ENCODE measurements at regions not wholly inside any gene's neighbourhood (a gene's known extent, or its start where the extent isn't known, plus 50 kb on each side); places are given as distances from the start of the nearest gene placed in this dataset.
"Not testable (repeated sequence)": the region's sequence is repeated elsewhere in the genome, so short reads cannot be mapped to it uniquely, and the experiment has no call there.

DNA sequence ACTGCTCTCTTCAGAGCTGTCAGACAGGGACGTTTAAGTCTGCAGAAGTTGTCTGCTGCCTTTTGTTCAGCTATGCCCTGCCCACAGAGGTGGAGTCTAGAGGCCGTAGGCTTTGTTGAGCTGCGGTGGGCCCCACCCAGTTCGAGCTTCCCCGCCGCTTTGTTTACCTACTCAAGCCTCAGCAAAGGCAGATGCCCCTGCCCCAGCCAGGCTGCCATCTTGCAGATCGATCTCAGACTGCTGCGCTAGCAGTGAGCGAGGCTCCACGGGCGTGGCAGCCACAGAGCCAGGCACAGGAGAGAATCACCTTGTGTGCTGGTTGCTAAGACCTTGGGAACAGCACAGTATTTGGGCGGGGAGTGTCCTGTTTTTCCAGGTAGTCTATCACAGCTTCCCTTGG, 120.8 kb upstream of the SOX2 start:
- H3K9me3 Mint-ChIP-seq: peaks cover 27 to 49% (median 35%) of the 10 kb centered on the region in 5 donors
- POLR2A ChIA-PET; H3K27ac ChIP-seq (ENCODE audit: low read depth, low read length); H3K4me3 Mint-ChIP-seq; H3K27me3 ChIP-seq (ENCODE audit: insufficient read depth, low read length, poor library complexity, severe bottlenecking); H3K4me1 ChIP-seq (ENCODE audit: insufficient read depth, low read length); H3K4me3 ChIP-seq (ENCODE audit: low read length); H3K4me1 Mint-ChIP-seq; DNase-seq; H3K9me3 ChIP-seq (ENCODE audit: low read length); H3K36me3 Mint-ChIP-seq; H3K27ac Mint-ChIP-seq; H3K36me3 ChIP-seq (ENCODE audit: insufficient read depth, low read length); CTCF ChIA-PET; H3K27me3 Mint-ChIP-seq: not testable (repeated sequence)

DNA sequence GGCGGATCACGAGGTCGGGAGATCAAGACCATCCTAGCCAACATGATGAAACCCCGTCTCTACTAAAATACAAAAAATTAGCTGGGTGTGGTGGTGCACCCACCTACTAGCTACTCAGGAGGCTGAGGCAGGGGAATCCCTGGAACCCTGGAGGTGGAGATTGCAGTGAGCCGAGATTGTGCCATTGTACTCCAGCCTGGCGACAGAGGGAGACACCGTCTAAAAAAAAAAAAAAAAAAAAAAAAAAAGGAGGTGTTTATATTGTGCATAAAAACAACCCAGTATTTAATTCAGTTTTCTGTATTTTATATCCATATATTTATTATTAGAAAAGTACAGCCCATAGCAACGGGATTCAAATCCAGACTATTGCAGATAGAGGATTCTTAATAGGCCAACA, 129.1 kb upstream of the SOX2 start:
- DNase-seq: no peak
- no peak overlapping the region for H3K4me3 ChIP-seq (ENCODE audit: low read length)
- H3K4me1 ChIP-seq (ENCODE audit: insufficient read depth, low read length): no peaks in the 10 kb centered on the region
- CTCF ChIA-PET: no interaction called here
- no peak overlapping the region for H3K27ac ChIP-seq (ENCODE audit: low read depth, low read length)
- Mint-ChIP-seq H3K27me3 (no peaks in the 10 kb centered on the region), H3K4me1 (no peaks in the 10 kb centered on the region), H3K27ac (no peak overlapping the region), H3K36me3 (no peaks in the 10 kb centered on the region), H3K4me3 (no peak overlapping the region), H3K9me3 (peaks cover 6 to 15% (median 12%) of the 10 kb centered on the region in 5 donors)
- no peaks in the 10 kb centered on the region for H3K27me3 ChIP-seq (ENCODE audit: insufficient read depth, low read length, poor library complexity, severe bottlenecking)
- H3K36me3 ChIP-seq (ENCODE audit: insufficient read depth, low read length): no peaks in the 10 kb centered on the region
- no peaks in the 10 kb centered on the region for H3K9me3 ChIP-seq (ENCODE audit: low read length)
- POLR2A ChIA-PET: no interaction called here

DNA sequence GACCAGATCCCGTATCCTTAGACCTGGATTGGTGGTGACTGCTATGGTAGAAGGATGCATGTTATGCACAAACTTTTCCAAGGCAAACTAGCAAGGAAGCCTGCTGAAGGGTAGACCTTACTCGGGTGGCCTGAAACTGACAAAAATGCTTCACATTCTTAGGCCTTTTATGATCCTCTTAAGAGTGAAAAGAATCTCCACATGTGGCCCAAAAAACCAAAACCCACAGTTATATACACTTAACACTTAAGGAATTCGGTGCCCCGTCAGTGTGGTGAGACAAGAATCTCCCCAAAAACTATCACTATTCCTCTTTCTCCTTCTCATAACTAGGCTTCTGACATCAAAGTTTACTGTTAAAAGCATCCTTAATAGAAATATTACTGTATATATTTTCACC, 130.1 kb upstream of the SOX2 start:
- ChIA-PET POLR2A (no interaction called here), CTCF (no interaction called here)
- Histone ChIP-seq H3K4me1 (ENCODE audit: insufficient read depth, low read length) (no peaks in the 10 kb centered on the region), H3K27ac (ENCODE audit: low read depth, low read length) (no peak overlapping the region), H3K9me3 (ENCODE audit: low read length) (no peaks in the 10 kb centered on the region), H3K36me3 (ENCODE audit: insufficient read depth, low read length) (no peaks in the 10 kb centered on the region), H3K27me3 (ENCODE audit: insufficient read depth, low read length, poor library complexity, severe bottlenecking) (no peaks in the 10 kb centered on the region), H3K4me3 (ENCODE audit: low read length) (no peak overlapping the region)
- no peak for DNase-seq
- H3K4me3 Mint-ChIP-seq: no peak overlapping the region
- no peaks in the 10 kb centered on the region for H3K4me1 Mint-ChIP-seq
- peaks cover 4 to 14% (median 8%) of the 10 kb centered on the region in 5 donors for H3K9me3 Mint-ChIP-seq
- H3K27ac Mint-ChIP-seq: no peak overlapping the region
- H3K27me3 Mint-ChIP-seq: no peaks in the 10 kb centered on the region
- no peaks in the 10 kb centered on the region for H3K36me3 Mint-ChIP-seq

DNA sequence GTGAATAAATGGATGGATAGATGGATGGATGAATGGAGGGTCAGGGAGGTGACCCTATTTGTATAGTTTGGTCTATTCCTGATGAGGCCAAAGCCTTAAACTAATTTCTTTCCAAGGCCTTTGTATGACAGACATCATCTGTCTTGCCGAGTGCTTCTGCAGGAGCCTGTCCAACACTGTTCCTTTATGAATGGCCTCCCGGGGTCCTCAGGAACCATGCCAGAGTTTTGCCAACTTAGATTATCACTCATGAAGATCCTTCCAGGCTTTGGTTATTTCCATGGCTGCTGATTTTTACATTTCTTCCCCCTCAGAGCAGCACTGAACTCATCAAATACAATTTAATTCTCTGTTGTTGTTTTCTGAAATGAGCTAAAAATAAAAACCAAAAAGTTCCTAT, 133.0 kb upstream of the SOX2 start:
- Histone ChIP-seq H3K27me3 (ENCODE audit: insufficient read depth, low read length, poor library complexity, severe bottlenecking) (no peaks in the 10 kb centered on the region), H3K36me3 (ENCODE audit: insufficient read depth, low read length) (no peaks in the 10 kb centered on the region), H3K4me1 (ENCODE audit: insufficient read depth, low read length) (no peaks in the 10 kb centered on the region), H3K9me3 (ENCODE audit: low read length) (no peaks in the 10 kb centered on the region), H3K27ac (ENCODE audit: low read depth, low read length) (no peak overlapping the region), H3K4me3 (ENCODE audit: low read length) (no peak overlapping the region)
- Mint-ChIP-seq H3K9me3 (peaks cover 4 to 18% (median 10%) of the 10 kb centered on the region in 5 donors), H3K4me1 (no peaks in the 10 kb centered on the region), H3K27ac (no peak overlapping the region), H3K4me3 (no peak overlapping the region), H3K27me3 (no peaks in the 10 kb centered on the region), H3K36me3 (no peaks in the 10 kb centered on the region)
- DNase-seq: no peak
- ChIA-PET CTCF (no interaction called here), POLR2A (no interaction called here)

DNA sequence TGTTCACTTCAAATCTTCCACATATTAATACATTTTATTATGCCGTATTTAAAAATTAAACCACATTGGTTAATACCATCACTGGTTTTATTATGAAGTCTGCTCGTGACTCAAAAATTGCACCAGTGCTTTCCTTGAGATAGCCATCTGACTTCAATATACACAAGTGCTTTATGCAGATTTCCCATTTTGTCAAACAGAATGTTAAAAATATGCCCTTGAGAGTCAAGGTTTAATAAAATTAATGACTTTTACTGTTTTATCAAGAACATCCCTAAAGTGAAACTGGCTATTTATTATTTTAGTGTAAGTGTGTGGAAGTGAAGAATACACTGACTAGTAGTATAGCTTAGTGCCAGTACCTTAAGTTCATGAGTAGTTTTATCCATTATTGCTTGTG, 139.3 kb upstream of the SOX2 start:
- H3K36me3 ChIP-seq (ENCODE audit: insufficient read depth, low read length): no peaks in the 10 kb centered on the region
- H3K9me3 ChIP-seq (ENCODE audit: low read length): no peaks in the 10 kb centered on the region
- Mint-ChIP-seq H3K9me3 (peaks cover 2 to 11% (median 4%) of the 10 kb centered on the region in 5 donors), H3K4me1 (no peaks in the 10 kb centered on the region), H3K4me3 (no peak overlapping the region), H3K27me3 (no peaks in the 10 kb centered on the region), H3K36me3 (no peaks in the 10 kb centered on the region), H3K27ac (no peak overlapping the region)
- no peaks in the 10 kb centered on the region for H3K4me1 ChIP-seq (ENCODE audit: insufficient read depth, low read length)
- ChIA-PET CTCF (no interaction called here), POLR2A (no interaction called here)
- H3K4me3 ChIP-seq (ENCODE audit: low read length): no peak overlapping the region
- no peak overlapping the region for H3K27ac ChIP-seq (ENCODE audit: low read depth, low read length)
- no peak for DNase-seq
- no peaks in the 10 kb centered on the region for H3K27me3 ChIP-seq (ENCODE audit: insufficient read depth, low read length, poor library complexity, severe bottlenecking)

DNA sequence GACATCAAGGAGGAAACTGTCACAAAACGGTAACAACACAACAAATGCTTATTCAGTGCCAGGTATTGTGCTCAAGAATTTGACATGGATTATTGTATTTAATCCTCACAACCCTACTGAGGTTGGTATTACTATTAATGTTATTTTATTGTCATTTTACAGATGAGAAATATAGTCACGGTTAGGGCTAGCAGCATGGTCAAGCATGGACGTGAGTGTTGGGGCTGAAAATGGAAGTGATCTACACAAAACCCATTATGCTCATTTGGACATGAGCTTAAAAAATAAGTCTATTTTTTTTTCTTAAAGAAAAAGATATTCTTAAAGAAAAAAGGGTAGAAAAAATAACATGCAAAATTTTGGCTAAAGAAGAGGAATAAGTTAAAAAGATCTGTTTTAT, 141.3 kb upstream of the SOX2 start:
- no peaks in the 10 kb centered on the region for H3K27me3 ChIP-seq (ENCODE audit: insufficient read depth, low read length, poor library complexity, severe bottlenecking)
- DNase-seq: no peak
- H3K4me1 ChIP-seq (ENCODE audit: insufficient read depth, low read length): no peaks in the 10 kb centered on the region
- no peaks in the 10 kb centered on the region for H3K36me3 ChIP-seq (ENCODE audit: insufficient read depth, low read length)
- no peaks in the 10 kb centered on the region for H3K9me3 ChIP-seq (ENCODE audit: low read length)
- ChIA-PET POLR2A (no interaction called here), CTCF (no interaction called here)
- peaks cover 0 to 11% (median 6%) of the 10 kb centered on the region in 5 donors for H3K9me3 Mint-ChIP-seq
- H3K4me3 Mint-ChIP-seq: no peak overlapping the region
- H3K27ac ChIP-seq (ENCODE audit: low read depth, low read length): no peak overlapping the region
- H3K4me3 ChIP-seq (ENCODE audit: low read length): no peak overlapping the region
- H3K27me3 Mint-ChIP-seq: no peaks in the 10 kb centered on the region
- no peaks in the 10 kb centered on the region for H3K36me3 Mint-ChIP-seq
- no peak overlapping the region for H3K27ac Mint-ChIP-seq
- no peaks in the 10 kb centered on the region for H3K4me1 Mint-ChIP-seq

DNA sequence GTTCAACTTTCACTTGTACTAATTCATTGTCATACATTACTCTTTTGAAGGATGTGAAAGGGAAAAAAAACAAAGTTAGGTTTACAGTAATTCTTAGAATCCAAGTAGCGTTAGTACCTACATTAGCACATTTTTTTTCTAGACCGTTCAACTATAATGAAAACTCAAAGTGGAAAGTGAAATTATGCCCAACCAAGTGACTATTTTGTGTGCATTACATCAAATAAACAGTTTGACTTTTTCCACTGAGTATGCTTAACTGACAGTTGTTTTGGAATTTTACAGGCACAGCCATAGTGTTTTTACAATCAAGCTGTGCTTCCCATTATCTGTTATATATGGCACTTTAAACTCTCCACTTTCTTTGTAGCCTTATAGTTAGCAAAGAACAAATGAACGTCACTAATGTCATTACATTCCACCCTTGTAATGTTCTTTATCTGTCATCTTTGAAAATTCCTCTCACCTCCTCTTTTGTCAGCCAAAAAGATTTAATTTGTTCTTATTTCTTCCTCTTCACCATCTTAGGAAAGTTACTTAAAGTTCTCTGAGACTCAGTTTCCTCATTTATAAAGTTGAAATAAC, 142.3 kb upstream of the SOX2 start:
- no peaks in the 10 kb centered on the region for H3K4me1 ChIP-seq (ENCODE audit: insufficient read depth, low read length)
- DNase-seq: no peak
- H3K27ac ChIP-seq (ENCODE audit: low read depth, low read length): no peak overlapping the region
- no peaks in the 10 kb centered on the region for H3K36me3 ChIP-seq (ENCODE audit: insufficient read depth, low read length)
- H3K27me3 ChIP-seq (ENCODE audit: insufficient read depth, low read length, poor library complexity, severe bottlenecking): no peaks in the 10 kb centered on the region
- no peaks in the 10 kb centered on the region for H3K9me3 ChIP-seq (ENCODE audit: low read length)
- POLR2A ChIA-PET: no interaction called here
- CTCF ChIA-PET: no interaction called here
- Mint-ChIP-seq H3K9me3 (peaks cover 0 to 10% (median 6%) of the 10 kb centered on the region in 5 donors), H3K4me1 (no peaks in the 10 kb centered on the region), H3K27ac (no peak overlapping the region), H3K36me3 (no peaks in the 10 kb centered on the region), H3K27me3 (no peaks in the 10 kb centered on the region), H3K4me3 (no peak overlapping the region)
- H3K4me3 ChIP-seq (ENCODE audit: low read length): no peak overlapping the region

DNA sequence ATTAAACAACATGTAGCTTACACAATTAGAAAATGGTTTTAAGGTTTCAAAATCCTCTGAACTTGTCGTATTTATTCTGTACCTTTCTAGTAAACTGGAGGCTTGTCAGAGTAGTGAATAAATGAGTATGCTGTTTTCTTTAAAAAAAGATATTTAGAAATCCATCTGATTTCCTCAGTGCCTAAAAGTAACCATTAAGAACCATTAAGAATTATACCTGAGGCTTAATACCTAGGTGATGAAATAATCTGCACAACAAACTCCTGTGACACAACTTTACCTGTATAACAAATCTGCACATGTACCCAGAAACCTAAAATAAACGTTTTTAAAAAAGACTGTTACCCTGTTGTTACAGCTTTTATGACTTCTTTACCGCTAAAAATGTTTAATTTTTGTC, 143.0 kb upstream of the SOX2 start:
- no peaks in the 10 kb centered on the region for H3K36me3 ChIP-seq (ENCODE audit: insufficient read depth, low read length)
- H3K27me3 ChIP-seq (ENCODE audit: insufficient read depth, low read length, poor library complexity, severe bottlenecking): no peaks in the 10 kb centered on the region
- Mint-ChIP-seq H3K9me3 (peaks cover 0 to 10% (median 4%) of the 10 kb centered on the region in 5 donors), H3K36me3 (no peaks in the 10 kb centered on the region), H3K4me3 (no peak overlapping the region), H3K27me3 (no peaks in the 10 kb centered on the region), H3K27ac (no peak overlapping the region), H3K4me1 (no peaks in the 10 kb centered on the region)
- DNase-seq: no peak
- CTCF ChIA-PET: no interaction called here
- H3K4me3 ChIP-seq (ENCODE audit: low read length): no peak overlapping the region
- H3K4me1 ChIP-seq (ENCODE audit: insufficient read depth, low read length): no peaks in the 10 kb centered on the region
- H3K9me3 ChIP-seq (ENCODE audit: low read length): no peaks in the 10 kb centered on the region
- POLR2A ChIA-PET: no interaction called here
- H3K27ac ChIP-seq (ENCODE audit: low read depth, low read length): no peak overlapping the region

DNA sequence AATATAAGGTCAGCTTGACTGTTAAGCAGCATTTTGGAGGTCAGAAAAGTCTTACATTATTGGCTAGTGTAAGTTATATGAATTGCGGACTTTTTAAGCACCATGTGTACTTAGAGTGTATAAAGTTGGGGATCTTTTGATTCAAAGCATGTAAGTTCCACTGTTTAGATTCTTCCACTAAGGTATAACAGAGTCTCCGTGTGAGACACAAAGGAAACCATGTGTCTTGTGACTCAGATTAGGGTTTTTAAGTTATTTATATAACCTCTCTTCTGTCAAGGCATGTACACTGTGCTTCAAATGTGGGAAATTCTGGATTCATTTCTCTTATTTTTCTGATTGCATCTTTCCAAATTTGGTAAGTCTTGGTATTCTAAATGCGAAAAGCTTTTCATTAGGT, 143.5 kb upstream of the SOX2 start:
- Histone ChIP-seq H3K9me3 (ENCODE audit: low read length) (no peaks in the 10 kb centered on the region), H3K27ac (ENCODE audit: low read depth, low read length) (no peak overlapping the region), H3K4me1 (ENCODE audit: insufficient read depth, low read length) (no peaks in the 10 kb centered on the region), H3K27me3 (ENCODE audit: insufficient read depth, low read length, poor library complexity, severe bottlenecking) (no peaks in the 10 kb centered on the region), H3K4me3 (ENCODE audit: low read length) (no peak overlapping the region), H3K36me3 (ENCODE audit: insufficient read depth, low read length) (no peaks in the 10 kb centered on the region)
- Mint-ChIP-seq H3K4me1 (no peaks in the 10 kb centered on the region), H3K36me3 (no peaks in the 10 kb centered on the region), H3K27me3 (no peaks in the 10 kb centered on the region), H3K27ac (no peak overlapping the region), H3K9me3 (peaks cover 1 to 9% (median 4%) of the 10 kb centered on the region in 5 donors), H3K4me3 (no peak overlapping the region)
- no peak for DNase-seq
- ChIA-PET POLR2A (no interaction called here), CTCF (no interaction called here)

Measured in CD8-positive, alpha-beta memory T cell (primary cell).